ENCODE measurements at regions not wholly inside any gene's neighbourhood (a gene's known extent, or its start where the extent isn't known, plus 50 kb on each side); places are given as distances from the start of the nearest gene placed in this dataset.

GRCh38 chr14:104361921-104362681 is 217.5 kb upstream of the C14orf180 start:
- TF ChIP-seq, protein P1, sequence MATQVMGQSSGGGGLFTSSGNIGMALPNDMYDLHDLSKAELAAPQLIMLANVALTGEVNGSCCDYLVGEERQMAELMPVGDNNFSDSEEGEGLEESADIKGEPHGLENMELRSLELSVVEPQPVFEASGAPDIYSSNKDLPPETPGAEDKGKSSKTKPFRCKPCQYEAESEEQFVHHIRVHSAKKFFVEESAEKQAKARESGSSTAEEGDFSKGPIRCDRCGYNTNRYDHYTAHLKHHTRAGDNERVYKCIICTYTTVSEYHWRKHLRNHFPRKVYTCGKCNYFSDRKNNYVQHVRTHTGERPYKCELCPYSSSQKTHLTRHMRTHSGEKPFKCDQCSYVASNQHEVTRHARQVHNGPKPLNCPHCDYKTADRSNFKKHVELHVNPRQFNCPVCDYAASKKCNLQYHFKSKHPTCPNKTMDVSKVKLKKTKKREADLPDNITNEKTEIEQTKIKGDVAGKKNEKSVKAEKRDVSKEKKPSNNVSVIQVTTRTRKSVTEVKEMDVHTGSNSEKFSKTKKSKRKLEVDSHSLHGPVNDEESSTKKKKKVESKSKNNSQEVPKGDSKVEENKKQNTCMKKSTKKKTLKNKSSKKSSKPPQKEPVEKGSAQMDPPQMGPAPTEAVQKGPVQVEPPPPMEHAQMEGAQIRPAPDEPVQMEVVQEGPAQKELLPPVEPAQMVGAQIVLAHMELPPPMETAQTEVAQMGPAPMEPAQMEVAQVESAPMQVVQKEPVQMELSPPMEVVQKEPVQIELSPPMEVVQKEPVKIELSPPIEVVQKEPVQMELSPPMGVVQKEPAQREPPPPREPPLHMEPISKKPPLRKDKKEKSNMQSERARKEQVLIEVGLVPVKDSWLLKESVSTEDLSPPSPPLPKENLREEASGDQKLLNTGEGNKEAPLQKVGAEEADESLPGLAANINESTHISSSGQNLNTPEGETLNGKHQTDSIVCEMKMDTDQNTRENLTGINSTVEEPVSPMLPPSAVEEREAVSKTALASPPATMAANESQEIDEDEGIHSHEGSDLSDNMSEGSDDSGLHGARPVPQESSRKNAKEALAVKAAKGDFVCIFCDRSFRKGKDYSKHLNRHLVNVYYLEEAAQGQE (IDR thresholded peaks at IDR 0.05; ENCODE audit: unreplicated experiment) = no peak
- TF ChIP-seq, protein P2, sequence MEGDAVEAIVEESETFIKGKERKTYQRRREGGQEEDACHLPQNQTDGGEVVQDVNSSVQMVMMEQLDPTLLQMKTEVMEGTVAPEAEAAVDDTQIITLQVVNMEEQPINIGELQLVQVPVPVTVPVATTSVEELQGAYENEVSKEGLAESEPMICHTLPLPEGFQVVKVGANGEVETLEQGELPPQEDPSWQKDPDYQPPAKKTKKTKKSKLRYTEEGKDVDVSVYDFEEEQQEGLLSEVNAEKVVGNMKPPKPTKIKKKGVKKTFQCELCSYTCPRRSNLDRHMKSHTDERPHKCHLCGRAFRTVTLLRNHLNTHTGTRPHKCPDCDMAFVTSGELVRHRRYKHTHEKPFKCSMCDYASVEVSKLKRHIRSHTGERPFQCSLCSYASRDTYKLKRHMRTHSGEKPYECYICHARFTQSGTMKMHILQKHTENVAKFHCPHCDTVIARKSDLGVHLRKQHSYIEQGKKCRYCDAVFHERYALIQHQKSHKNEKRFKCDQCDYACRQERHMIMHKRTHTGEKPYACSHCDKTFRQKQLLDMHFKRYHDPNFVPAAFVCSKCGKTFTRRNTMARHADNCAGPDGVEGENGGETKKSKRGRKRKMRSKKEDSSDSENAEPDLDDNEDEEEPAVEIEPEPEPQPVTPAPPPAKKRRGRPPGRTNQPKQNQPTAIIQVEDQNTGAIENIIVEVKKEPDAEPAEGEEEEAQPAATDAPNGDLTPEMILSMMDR (conservative IDR thresholded peaks at IDR 0.05; ENCODE audit: low read depth in 2 of 2) = no peak
- TF ChIP-seq EZH2phosphoT487 (IDR thresholded peaks at IDR 0.05; ENCODE audit: unreplicated experiment) = no peak
- TF ChIP-seq POLR2AphosphoS5 (IDR thresholded peaks at IDR 0.05; ENCODE audit: low read depth) = no peak
- no peak for TF ChIP-seq EZH2 (IDR thresholded peaks at IDR 0.05; ENCODE audit: low read depth, unreplicated experiment)
- TF ChIP-seq CREB1 (CRISPR knock-in tag; IDR thresholded peaks at IDR 0.05; ENCODE audit: low read depth) = no peak
- no peak for TF ChIP-seq ZNF331 (CRISPR knock-in tag; IDR thresholded peaks at IDR 0.05; ENCODE audit: low read depth)
- TF ChIP-seq NANOG (IDR thresholded peaks at IDR 0.05; ENCODE audit: borderline replicate concordance) = no peak
- no peak for TF ChIP-seq ZNF114 (CRISPR knock-in tag; IDR thresholded peaks at IDR 0.05)
- no peak for TF ChIP-seq JUNB (IDR thresholded peaks at IDR 0.05; ENCODE audit: unreplicated experiment)

Data from GM23338 (cell line).